Umbilical cord (tissue), 1 donor: ENCODE measurements at regions not wholly inside any gene's neighbourhood (a gene's known extent, or its start where the extent isn't known, plus 50 kb on each side); places are given as distances from the start of the nearest gene placed in this dataset.
"Not testable (repeated sequence)": the region's sequence is repeated elsewhere in the genome, so short reads cannot be mapped to it uniquely, and the experiment has no call there.

Experiments used
- DNase-seq: peaks from one replicate; pipeline ENCODE4 v3.0.0-alpha.2; 2015; ENCODE audit warnings: low spot score

DNA sequence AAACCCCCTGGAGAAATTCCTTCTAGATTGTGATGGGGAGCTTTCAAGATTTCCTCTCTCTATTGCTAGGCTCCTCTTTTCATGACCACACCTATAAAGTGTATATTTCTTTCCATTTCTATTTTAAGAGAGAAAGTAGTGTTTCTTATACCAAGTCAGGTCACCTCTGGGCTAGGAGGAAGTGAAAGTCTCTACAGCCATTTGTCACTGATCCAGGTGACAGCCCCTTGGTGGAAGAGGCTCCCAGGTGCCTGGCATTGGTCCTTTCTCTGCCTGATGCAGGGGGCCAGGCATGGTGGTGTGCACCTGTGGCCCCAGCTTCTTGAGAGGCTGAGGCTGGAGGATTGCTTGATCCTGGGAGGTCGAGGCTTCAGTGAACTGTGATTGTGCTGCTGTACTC, 64.7 kb downstream of the DHCR7 start:
- no peak for DNase-seq

DNA sequence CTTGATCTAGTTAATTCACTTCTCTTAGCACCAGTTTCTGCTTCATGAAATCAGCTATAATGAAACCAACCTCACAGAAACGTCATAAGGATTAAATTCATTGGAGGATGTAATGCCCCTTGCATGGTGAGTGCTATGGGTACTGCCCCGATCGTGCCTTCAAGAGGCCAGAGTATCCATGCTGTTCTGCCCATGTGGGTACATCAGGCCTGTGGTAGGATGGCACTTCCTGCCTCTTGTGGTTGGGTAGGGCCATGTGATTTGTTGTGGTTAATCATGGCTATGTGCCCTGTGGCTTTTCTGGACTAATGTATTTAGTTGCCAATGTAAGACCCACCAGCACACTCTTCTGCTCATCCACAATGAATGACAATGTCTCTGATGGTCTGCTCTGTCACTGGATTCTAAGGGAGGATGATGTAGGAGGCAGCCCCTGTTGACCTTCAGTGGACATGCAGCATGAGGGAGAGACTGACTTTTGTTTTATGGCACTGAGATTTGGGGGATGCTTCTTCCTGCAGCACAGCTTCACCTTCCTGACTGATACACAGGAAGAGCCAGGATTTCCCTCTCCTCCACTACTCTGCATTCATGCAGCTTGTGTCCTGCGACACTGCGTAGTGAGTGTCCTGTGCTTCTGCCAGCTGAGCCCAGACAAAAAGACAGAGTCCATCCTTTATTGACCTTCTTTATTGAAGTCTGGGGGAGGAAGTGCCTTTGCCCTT, 66.2 kb downstream of the DHCR7 start:
- DNase-seq: no peak

DNA sequence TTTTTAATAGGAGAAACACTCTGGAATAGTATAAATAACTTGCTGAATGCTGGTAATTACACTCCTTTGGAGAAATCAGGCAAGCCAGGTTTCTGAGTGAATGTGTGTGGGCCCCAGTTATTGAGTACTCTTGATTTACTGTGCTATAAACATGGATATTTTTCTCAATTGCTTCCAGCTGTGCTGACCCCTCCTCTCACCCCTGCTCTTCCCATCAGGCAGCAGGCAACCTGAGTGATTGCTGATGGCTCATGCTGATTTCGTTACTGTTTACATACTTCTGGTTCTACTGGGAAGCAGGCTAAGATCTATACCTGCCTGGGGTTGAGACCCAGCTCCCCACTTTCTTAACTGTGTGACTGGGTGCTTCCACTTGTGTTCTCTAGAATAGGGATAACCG, 68.5 kb downstream of the DHCR7 start:
- no peak for DNase-seq

- DNase-seq: no peak
These were observed 74.3 kb downstream of the DHCR7 start for GRCh38 chr11:71373791-71374454.

DNA sequence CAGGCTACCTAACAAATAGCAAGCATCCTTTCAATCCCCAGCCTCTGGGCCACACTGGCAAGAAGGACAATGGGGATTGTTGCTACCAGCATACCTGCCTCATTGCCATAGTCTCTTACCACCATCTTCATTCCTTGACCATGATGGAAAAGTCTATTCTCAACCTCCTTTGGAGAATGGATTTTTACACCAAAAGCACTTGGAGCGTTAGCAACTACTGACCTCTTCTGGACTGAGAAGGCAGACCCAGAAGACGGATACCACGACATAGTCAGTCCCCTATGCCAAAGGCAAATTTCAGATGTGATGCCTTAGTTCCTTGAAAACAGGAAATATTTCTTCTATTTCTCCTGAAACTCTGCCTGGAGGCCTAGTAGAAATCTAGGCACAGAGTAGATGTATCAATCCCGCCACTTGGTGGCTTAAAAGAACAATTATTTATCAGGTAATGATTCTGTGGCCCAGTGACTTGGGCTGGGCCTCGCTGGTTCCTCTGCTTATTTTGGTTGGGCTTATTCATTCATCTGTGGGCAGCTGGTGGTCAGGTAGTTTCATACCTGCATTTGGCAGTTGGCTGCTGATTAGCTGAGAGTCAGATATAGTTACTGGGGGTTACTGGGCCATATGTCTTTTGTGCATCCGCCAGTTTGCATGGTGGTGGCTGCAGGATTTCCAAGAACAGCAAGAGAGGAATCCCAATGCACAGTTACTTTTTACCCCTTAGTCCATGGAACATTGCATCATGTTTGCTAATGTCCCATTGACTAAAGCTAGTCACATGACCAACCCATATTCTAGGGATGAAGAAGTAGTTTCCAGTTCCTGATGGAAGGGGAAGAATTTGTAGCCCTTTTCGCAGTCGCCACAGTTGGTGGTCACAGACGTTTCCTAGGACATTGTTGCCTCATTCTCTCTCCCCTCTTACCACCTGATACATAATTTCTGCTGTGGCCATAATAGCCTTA, 75.2 kb downstream of the DHCR7 start:
- DNase-seq: peak; percentile 50

GRCh38 chr11:71371674-71372069, 76.5 kb downstream of the DHCR7 start:
- no peak for DNase-seq

GRCh38 chr11:71370895-71371673, 77.1 kb downstream of the DHCR7 start:
- DNase-seq: no peak

DNA sequence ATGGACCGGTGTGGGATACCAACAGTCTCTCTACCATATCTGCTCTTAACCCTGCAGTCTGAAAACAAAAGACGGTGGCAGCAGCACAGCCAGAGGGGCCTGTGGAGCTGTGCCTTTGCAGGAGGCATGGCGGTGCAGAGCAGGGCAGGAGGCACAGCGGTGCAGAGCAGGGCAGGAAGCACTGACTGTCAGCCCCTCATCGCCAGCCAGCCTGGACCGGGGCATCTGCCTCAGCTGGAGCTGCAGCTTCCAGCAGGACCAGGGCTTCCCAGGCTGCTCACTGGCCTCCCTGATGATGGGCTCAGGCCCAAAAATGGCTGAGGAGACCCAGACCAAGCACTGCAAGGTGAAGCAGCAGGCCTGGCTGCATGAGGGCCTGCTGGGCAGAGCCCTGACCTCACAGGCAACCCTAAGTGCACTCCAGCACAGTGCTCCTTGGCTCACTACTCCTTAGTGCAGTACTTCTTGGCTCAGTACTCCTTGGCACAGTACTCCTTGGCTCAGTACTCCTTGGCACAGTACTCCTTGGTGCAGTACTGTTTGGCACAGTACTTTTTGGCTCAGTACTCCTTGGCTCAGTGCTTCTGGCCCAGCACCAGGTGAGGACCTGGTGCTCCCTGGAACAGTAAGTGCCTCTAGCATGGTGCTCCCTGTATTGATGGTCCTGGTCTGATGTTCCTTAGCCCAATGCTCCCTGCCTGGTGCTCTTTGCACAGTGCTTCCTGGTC, 78.0 kb downstream of the DHCR7 start:
- no peak for DNase-seq

DNA sequence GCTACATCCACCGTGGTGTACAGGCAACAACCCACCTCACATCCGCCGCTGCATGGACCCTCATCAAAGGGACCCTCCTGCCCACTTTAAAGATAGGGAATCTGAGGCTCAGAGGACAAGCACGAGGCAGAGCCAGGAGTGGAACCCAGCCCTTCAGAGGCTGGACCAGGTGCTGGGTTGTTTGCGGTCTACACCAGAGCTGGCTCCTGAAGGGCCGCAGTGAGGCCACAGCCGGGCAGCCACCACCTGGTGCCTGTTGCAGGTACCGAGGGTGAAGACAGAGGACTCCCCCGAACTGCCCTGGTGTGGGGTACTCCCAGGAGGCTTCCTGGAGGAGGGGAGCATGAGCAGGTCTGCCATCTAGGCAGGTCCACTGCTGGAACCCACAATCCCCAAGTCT, 78.8 kb downstream of the DHCR7 start:
- no peak for DNase-seq

GRCh38 chr11:71368966-71369365, 79.2 kb downstream of the DHCR7 start:
- DNase-seq: no peak

- DNase-seq: no peak
These were observed 80.4 kb downstream of the DHCR7 start for GRCh38 chr11:71367756-71368155.

DNA sequence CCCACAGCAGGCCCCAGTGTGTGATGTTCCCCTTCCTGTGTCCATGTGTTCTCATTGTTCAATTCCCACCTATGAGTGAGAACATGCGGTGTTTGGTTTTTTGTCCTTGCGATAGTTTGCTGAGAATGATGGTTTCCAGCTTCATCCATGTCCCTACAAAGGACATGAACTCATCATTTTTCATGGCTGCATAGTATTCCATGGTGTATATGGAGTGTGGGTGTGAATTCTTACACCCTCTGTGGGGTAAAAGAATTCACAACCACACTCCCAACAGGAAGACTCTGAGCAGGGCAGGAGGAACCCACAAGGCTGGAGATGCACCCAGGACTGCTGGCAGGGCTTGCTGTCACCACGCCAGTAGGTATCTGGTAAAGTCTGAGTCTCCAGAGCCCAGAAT, 80.9 kb downstream of the DHCR7 start:
- not testable (repeated sequence) for DNase-seq

DNA sequence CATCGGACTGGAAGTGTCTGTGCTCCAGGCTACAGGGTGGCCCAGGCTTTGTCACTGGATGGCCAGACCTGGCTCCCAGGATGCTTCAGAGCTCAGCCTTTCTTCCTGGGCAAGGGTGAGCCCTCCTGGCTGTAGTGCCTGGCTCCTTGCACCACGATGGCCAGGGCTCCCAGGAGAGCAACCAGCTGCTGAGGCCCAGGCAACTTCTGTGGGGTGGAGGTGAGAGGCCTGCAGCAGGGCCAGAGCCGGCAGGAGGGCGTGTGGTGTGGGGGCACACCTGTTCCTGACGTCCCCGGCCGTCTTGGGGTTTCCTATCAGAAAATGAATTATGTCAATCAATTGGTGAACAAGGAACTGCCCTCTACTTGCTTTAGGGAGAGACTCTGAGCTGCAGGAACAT, 82.1 kb downstream of the DHCR7 start:
- no peak for DNase-seq

DNA sequence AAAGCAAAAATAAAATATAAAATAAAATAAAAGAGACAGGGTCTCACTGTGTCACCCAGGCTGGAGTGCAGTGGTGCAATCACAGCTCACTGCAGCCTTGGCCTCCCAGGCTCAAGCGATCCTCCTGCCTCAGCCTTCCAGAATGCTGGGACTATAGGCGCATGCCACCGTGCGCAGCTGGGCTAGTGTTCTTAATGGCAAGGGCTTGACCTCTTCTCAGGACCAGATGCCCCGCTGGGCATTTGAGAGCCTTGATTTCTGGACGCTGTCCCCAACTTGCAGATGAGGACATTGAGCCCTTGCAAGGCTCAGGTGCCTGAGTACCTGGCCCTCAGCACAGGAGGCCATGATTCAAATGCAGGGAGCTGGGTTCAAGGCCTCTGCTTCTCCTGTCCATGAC, 82.6 kb downstream of the DHCR7 start:
- no peak for DNase-seq

DNA sequence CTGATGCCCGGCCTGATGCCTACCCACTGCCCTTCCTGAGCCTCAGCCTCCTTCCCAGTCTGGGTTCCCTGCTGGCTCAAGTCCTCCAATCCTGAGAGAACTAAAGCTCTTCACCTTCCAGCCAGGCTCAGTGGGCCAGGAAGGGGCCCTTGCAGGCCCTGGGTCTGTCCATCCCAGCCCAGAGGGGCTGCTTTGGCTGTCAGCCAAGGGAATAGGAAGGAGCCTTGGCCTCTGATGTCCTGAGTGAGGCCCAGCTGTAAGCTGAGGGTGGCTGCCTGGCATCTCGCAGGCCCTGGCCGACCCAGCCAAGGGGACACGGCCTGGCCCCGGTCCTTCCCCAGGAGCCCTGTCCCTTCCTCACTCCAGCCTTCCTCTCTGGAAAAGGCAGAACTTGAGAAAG, 83.4 kb downstream of the DHCR7 start:
- no peak for DNase-seq

DNA sequence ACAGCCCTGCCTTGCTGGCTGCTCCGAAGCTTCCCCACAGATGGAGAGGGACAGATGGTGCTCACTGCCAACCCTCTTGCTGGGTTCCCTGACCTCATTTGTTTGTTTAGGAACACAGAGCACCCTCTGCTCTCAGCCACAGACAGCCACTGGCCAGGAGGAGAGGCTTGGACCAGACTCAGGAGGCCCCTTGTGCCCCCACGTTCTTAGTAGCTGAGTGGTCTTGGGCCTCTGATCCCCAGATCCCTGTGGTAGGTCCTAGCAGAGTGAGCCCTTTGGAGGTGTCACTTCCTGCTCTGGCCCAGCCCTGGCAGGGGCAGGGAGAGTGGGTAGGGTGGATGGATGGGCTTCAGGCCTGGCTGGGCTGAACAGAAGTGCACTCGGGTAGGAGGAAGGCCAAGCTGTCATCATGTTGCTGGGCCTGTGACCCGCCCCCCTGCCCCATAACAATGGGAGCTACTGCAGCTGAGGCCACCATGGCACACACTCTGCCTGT, 84.0 kb downstream of the DHCR7 start:
- DNase-seq: no peak

DNA sequence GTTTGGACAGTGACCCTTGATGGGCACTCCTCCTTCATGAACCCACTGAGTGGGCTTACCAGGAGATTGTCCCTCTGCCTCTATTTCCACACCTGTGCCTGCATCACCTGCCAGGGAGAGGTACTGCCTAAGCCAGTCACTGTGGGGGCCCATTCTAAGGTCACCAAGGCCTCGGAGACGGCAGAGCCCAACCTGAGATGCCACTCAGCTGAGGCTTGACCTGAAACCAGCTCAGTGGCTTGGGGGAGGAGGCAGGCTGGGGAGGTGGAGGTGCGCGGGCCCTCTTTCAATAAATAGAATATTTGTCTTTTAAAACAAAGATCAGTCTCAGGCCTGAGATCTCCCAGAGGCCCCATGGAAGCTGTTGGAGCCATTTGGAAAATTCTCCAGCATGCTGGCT, 84.5 kb downstream of the DHCR7 start:
- DNase-seq: no peak

DNA sequence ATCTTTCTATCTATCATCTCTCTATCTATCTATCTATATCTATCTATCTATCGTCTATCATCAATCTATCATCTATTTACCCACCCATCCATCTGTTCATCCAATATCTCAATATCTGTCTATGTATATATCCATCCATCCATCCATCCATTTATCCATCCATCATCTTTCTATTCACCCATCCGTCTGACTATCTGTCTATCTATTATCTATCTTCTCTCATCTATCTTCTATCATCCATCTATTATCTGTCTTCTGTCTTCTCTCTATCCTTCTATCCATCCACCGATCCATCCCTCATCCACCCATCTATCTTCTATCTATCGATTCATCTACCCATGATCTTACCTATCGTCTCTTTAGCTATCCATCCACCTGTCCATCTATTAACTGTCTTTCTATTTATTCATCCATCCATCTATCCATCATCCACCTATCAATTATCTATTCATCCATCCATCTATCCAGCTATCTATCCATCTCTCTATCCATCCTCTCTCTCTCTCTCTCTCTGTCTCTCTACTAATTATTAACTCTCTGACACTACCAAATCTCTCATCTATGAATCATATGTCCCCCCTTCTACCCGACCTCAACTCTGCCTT, 89.1 kb downstream of the DHCR7 start:
- DNase-seq: no peak

GRCh38 chr11:71358122-71358728, 90.0 kb downstream of the DHCR7 start:
- DNase-seq: no peak

DNA sequence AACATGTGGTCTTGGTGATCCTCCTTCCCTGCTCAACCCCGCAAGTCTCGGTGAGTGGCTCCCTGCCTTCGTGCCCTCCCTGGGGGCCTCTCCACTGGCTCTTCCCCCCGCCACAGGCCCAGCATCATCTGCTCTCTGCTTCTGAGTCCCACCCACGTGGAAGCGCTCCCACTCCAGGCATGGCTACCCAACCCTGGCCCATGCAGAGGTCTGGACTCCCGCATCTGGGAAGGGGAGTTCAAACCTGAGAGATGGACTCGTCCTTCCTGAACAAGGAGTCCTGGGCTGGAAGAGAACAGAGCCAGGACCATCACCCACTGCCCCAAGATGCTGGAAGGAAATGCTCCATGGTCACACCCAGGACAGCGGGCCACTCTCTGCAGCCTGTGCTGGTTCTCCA, 90.8 kb downstream of the DHCR7 start:
- DNase-seq: no peak
